SU-DHL-6 (cell line): ENCODE measurements at regions not wholly inside any gene's neighbourhood (a gene's known extent, or its start where the extent isn't known, plus 50 kb on each side); places are given as distances from the start of the nearest gene placed in this dataset.
"Not testable (repeated sequence)": the region's sequence is repeated elsewhere in the genome, so short reads cannot be mapped to it uniquely, and the experiment has no call there.

Experiments
- H2AFZ ChIP-seq: fragments of 200-600 bp; sonication (generic); 2 replicates; pipeline ENCODE4 v1.6.1; 2014; ENCODE audit warnings: low read depth, mild to moderate bottlenecking, moderate library complexity, mixed read lengths, antibody characterized with exemption, low read length; ENCODE audit not compliant: severe bottlenecking
- H3F3A ChIP-seq: fragments of 200-600 bp; shearing (Covaris generic); 2 replicates; pipeline ENCODE4 v1.6.0; 2016; ENCODE audit warnings: antibody characterized with exemption, mild to moderate bottlenecking; ENCODE audit not compliant: insufficient read depth
- H3K27ac ChIP-seq: fragments of 200-600 bp; sonication (generic); 2 replicates; pipeline ENCODE4 v1.5.1; 2016; ENCODE audit warnings: low read depth, mild to moderate bottlenecking, low read length, moderate library complexity, mixed read lengths
- H3K27me3 ChIP-seq: fragments of 200-600 bp; sonication (generic), shearing (Covaris generic); 2 replicates; pipeline ENCODE4 v1.6.0; 2014; ENCODE audit warnings: mild to moderate bottlenecking, low read length
- H3K36me3 ChIP-seq: fragments of 200-600 bp; sonication (generic); 2 replicates; pipeline ENCODE4 v1.6.1; 2014; ENCODE audit warnings: mild to moderate bottlenecking, low read length, mixed read lengths
- H3K4me2 ChIP-seq: fragments of 300-600, 200-600 bp; shearing (Covaris generic), sonication (generic); 2 replicates; pipeline ENCODE4 v1.6.0; 2014; ENCODE audit warnings: low read length, low read depth, mild to moderate bottlenecking; ENCODE audit not compliant: poor library complexity, severe bottlenecking
- H3K4me3 ChIP-seq: fragments of 200-600 bp; sonication (generic); 2 replicates; pipeline ENCODE4 v1.5.1; 2014; ENCODE audit warnings: antibody characterized with exemption, low read length, mild to moderate bottlenecking, mixed read lengths; ENCODE audit not compliant: insufficient read depth, poor library complexity, severe bottlenecking
- H3K79me2 ChIP-seq: fragments of 200-600 bp; sonication (generic); 2 replicates; pipeline ENCODE4 v1.6.1; 2014; ENCODE audit warnings: mild to moderate bottlenecking, low read length, moderate library complexity; ENCODE audit not compliant: insufficient read depth
- H3K9ac ChIP-seq: fragments of 200-600 bp; sonication (generic); 2 replicates; pipeline ENCODE4 v1.7.0; 2014; ENCODE audit warnings: mild to moderate bottlenecking, low read length
- H3K9me2 ChIP-seq: fragments of 200-600 bp; sonication (generic); replicated peaks from 2 replicates; pipeline ENCODE4 v1.6.1; 2014; ENCODE audit warnings: low read length; ENCODE audit not compliant: insufficient read depth
- H3K9me3 ChIP-seq: fragments of 200-600 bp; sonication (generic); 2 replicates; pipeline ENCODE4 v1.6.1; 2014; ENCODE audit warnings: low read length, mixed read lengths; ENCODE audit not compliant: insufficient read depth
- H4K20me1 ChIP-seq: fragments of 200-600 bp; sonication (generic); 2 replicates; pipeline ENCODE4 v1.6.1; 2014; ENCODE audit warnings: low read depth, mild to moderate bottlenecking, antibody characterized with exemption, low read length, moderate library complexity, mixed read lengths
- CTCF ChIP-seq: fragments of 200-600 bp; sonication (generic); IDR thresholded peaks from one replicate; pipeline ENCODE4 v1.5.1; 2017; ENCODE audit warnings: antibody characterized with exemption, mild to moderate bottlenecking, low read length, moderate library complexity; ENCODE audit not compliant: insufficient read depth, poor library complexity, severe bottlenecking
- EZH2phosphoT487 ChIP-seq: fragments of 200-600 bp; sonication (generic), shearing (Covaris generic); conservative IDR thresholded peaks from 2 replicates; pipeline ENCODE4 v1.6.1; 2018; ENCODE audit warnings: mild to moderate bottlenecking, antibody characterized with exemption, low read length, moderate library complexity, mixed read lengths

DNA sequence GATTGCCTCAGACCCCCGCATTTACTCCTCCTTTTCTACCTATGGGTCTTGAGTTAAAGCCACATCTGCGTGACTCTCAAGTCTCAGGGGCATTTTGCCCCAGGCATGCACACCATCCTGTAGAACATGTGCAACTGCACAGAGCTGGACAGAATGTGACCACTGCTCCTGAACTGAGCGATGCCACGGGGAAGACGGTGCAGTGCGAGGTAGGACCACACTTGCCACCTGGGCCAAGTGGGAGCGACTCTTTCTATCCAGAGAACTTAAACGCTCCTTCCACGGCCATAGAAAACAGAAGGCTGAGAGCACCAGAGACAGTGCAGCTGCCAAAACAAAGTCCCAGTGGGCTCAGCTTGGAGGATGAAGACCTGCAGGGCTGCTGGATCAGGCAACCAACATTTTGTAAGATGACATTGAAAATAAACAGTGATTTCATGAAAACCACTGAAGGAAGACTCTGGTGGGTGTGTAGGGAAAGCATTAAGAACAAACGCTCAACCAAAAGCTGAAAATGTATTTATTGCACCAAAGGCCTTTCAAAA is 149.0 kb upstream of the HDAC4 start:
- no peak overlapping the region for H3K9ac ChIP-seq
- H3K27ac ChIP-seq: no peak overlapping the region
- no peaks in the 10 kb centered on the region for H3K79me2 ChIP-seq
- no peak for TF ChIP-seq EZH2phosphoT487
- no peak for TF ChIP-seq CTCF
- H3K36me3 ChIP-seq: no peaks in the 10 kb centered on the region
- H3K9me2 ChIP-seq: no peaks in the 10 kb centered on the region
- H3K9me3 ChIP-seq: no peaks in the 10 kb centered on the region
- no peak overlapping the region for H3K4me3 ChIP-seq
- no peaks in the 10 kb centered on the region for H3F3A ChIP-seq
- H3K27me3 ChIP-seq: no peaks in the 10 kb centered on the region
- no peak overlapping the region for H2AFZ ChIP-seq
- no peak overlapping the region for H3K4me2 ChIP-seq
- no peaks in the 10 kb centered on the region for H4K20me1 ChIP-seq

- Histone ChIP-seq H3K27me3 (no peaks in the 10 kb centered on the region), H4K20me1 (no peaks in the 10 kb centered on the region), H3K4me3 (no peak overlapping the region), H3K27ac (no peak overlapping the region), H3F3A (no peaks in the 10 kb centered on the region), H3K9me2 (no peaks in the 10 kb centered on the region), H3K36me3 (no peaks in the 10 kb centered on the region), H3K4me2 (no peak overlapping the region), H3K9me3 (no peaks in the 10 kb centered on the region), H3K79me2 (no peaks in the 10 kb centered on the region), H3K9ac (no peak overlapping the region), H2AFZ (no peak overlapping the region)
- TF ChIP-seq EZH2phosphoT487: no peak
- TF ChIP-seq CTCF: no peak
Measured at GRCh38 chr2:239548965-239549595, 148.3 kb upstream of the HDAC4 start.

GRCh38 chr2:239548451-239548871 is 147.6 kb upstream of the HDAC4 start:
- no peaks in the 10 kb centered on the region for H3K36me3 ChIP-seq
- H3K9ac ChIP-seq: no peak overlapping the region
- no peaks in the 10 kb centered on the region for H4K20me1 ChIP-seq
- no peak overlapping the region for H3K27ac ChIP-seq
- no peaks in the 10 kb centered on the region for H3F3A ChIP-seq
- H3K27me3 ChIP-seq: no peaks in the 10 kb centered on the region
- TF ChIP-seq CTCF (no peak), EZH2phosphoT487 (no peak)
- no peak overlapping the region for H2AFZ ChIP-seq
- H3K4me2 ChIP-seq: no peak overlapping the region
- no peaks in the 10 kb centered on the region for H3K9me2 ChIP-seq
- no peaks in the 10 kb centered on the region for H3K9me3 ChIP-seq
- no peak overlapping the region for H3K4me3 ChIP-seq
- H3K79me2 ChIP-seq: no peaks in the 10 kb centered on the region

DNA sequence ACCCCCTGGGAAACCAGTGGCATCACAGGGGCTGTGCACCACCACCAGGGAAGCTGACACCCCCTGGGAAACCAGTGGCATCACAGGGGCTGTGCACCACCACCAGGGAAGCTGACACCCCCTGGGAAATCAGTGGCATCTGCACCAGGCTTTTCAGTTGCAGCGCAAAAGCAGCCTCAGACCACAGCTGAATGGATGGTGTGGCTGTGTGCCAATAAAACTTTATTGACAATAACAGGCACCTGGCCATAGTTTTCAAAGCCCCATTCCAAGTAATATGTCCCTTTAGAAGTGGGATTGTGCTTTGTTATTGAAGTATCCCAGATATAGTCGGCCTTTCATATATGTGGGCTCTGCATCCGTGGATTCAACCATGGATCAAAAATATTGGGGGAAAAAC is 146.3 kb upstream of the HDAC4 start:
- H4K20me1 ChIP-seq, H3K4me3 ChIP-seq, H2AFZ ChIP-seq, H3K27me3 ChIP-seq, H3K9me2 ChIP-seq, H3K9me3 ChIP-seq, H3F3A ChIP-seq, H3K79me2 ChIP-seq, H3K9ac ChIP-seq, H3K4me2 ChIP-seq, H3K36me3 ChIP-seq, H3K27ac ChIP-seq: not testable (repeated sequence)
